Esophagus muscularis mucosa (tissue), 4 donors: ENCODE measurements at regions not wholly inside any gene's neighbourhood (a gene's known extent, or its start where the extent isn't known, plus 50 kb on each side); places are given as distances from the start of the nearest gene placed in this dataset.

Source experiments
- DNase-seq: peaks from one replicate; pipeline ENCODE4 v3.0.0-alpha.2; 2017; ENCODE audit errors: extremely low spot score
- H3K27ac ChIP-seq, 4 donors: fragments of 200-600 bp; sonication (generic); replicated peaks in 1 of 4; 1 replicate in 3 of 4; 2 replicates in 1 of 4; pipeline ENCODE4 v1.5.1; 2016 to 2019; ENCODE audit warnings: mild to moderate bottlenecking in 1 of 4
- H3K27me3 ChIP-seq, 4 donors: fragments of 200-600 bp; sonication (generic); one replicate each; pipeline versions ENCODE4 v1.5.1 to v1.6.0; 2016 to 2019
- H3K36me3 ChIP-seq, 4 donors: fragments of 200-600 bp; sonication (generic); one replicate each; pipeline ENCODE4 v1.5.1; 2016 to 2019
- H3K4me1 ChIP-seq, 4 donors: fragments of 200-600 bp; sonication (generic); one replicate each; pipeline ENCODE4 v1.5.1; 2016 to 2019
- H3K4me3 ChIP-seq, 4 donors: fragments of 200-600 bp; sonication (generic); 1 replicate in 2 of 4; 2 replicates in 2 of 4; pipeline ENCODE4 v1.5.1; 2016 to 2019; ENCODE audit warnings: mild to moderate bottlenecking in 4 of 4, moderate library complexity in 1 of 4
- H3K9me3 ChIP-seq, 4 donors: fragments of 200-600 bp; sonication (generic); 1 replicate in 3 of 4; 2 replicates in 1 of 4; pipeline ENCODE4 v1.5.1; 2016 to 2019
- EP300 ChIP-seq: sonication (generic); formaldehyde crosslinking; IDR thresholded peaks from one replicate; pipeline ENCODE4 v1.6.1; 2017; ENCODE audit warnings: antibody characterized with exemption
- POLR2A ChIP-seq: fragments of 450-650 bp; IDR thresholded peaks from one replicate; pipeline ENCODE4 v1.6.1; 2017; ENCODE audit warnings: antibody characterized with exemption, moderate library complexity, mild to moderate bottlenecking, low read depth
- POLR2AphosphoS5 ChIP-seq, 2 donors: sonication (generic); formaldehyde crosslinking; IDR thresholded peaks; one replicate each; pipeline ENCODE4 v1.6.1; 2017; ENCODE audit warnings: antibody characterized with exemption in 2 of 2
- WGBS: methylation state at CpG from one replicate; pipeline ENCODE4 v1.1.5; 2018; 5-methylcytosine and 5-hydroxymethylcytosine counted together
- intact Hi-C: fragments of 100-400 bp; cut with DNase I; formaldehyde crosslinking; loops from one replicate; pipeline ENCODE4 v1.15.1; 2023
- TF ChIP-seq, protein P1 (sequence below), 3 experiments: fragments of 200-600 bp in 2 of 3; fragments of 450-650 bp in 1 of 3; sonication (generic) in 2 of 3; IDR thresholded peaks; one replicate each; pipeline ENCODE4 v1.5.1; 2017 to 2019; ENCODE audit warnings: antibody characterized with exemption in 3 of 3, mild to moderate bottlenecking in 2 of 3, moderate library complexity in 1 of 3

DNA sequence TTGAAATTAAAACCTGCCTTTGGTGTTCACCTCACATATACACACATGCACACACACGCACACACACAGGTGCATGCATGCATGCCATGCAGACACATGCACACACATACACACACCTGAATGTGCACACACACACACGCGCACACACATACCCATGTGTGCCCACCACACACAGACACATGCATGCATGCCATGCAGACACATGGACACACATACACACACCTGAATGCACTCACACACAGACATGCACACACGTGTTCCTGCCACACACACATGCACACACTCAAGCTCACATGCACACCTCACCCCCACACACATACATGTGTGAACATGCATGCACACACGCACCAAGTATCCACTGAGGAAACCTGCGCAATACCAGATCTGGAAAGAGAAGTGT is 136.4 kb downstream of the KLF6 start:
- intact Hi-C loops: no loop called here
- WGBS: 76% methylated on average over 5 of the region's 6 CpGs
- H3K4me1 ChIP-seq: peaks cover 0 to 9% (median 6%) of the 10 kb centered on the region in 4 donors
- no peak overlapping the region for H3K27ac ChIP-seq
- DNase-seq: no peak
- no peaks in the 10 kb centered on the region for H3K36me3 ChIP-seq
- TF ChIP-seq EP300 (no peak), POLR2AphosphoS5 (IDR thresholded peaks at IDR 0.05) (no peak), POLR2A (no peak)
- TF ChIP-seq, protein P1, sequence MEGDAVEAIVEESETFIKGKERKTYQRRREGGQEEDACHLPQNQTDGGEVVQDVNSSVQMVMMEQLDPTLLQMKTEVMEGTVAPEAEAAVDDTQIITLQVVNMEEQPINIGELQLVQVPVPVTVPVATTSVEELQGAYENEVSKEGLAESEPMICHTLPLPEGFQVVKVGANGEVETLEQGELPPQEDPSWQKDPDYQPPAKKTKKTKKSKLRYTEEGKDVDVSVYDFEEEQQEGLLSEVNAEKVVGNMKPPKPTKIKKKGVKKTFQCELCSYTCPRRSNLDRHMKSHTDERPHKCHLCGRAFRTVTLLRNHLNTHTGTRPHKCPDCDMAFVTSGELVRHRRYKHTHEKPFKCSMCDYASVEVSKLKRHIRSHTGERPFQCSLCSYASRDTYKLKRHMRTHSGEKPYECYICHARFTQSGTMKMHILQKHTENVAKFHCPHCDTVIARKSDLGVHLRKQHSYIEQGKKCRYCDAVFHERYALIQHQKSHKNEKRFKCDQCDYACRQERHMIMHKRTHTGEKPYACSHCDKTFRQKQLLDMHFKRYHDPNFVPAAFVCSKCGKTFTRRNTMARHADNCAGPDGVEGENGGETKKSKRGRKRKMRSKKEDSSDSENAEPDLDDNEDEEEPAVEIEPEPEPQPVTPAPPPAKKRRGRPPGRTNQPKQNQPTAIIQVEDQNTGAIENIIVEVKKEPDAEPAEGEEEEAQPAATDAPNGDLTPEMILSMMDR (IDR thresholded peaks at IDR 0.05): no peak
- no peaks in the 10 kb centered on the region for H3K9me3 ChIP-seq
- H3K27me3 ChIP-seq: no peaks in the 10 kb centered on the region
- H3K4me3 ChIP-seq: no peak overlapping the region

DNA sequence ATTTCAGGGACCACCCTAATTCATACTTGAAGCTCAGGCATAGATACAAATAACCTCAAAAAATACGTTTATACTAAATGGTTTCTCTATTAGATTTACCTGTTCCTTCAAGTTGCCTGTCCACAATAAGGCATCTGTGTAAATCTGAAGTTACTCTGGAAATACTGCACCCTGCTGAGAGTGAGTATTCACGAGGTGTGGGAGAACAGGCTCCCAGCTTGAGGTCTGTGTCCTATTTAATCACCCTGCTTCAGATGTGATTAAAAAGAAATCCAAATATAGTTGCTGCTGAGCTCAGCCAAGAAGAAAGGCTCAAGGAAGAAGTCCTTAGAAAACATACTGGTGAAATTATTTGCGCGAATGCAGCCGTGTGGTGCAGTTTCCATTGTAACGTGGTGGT is 136.8 kb downstream of the KLF6 start:
- 46% methylated on average over 6 of the region's 6 CpGs for WGBS
- no peak for DNase-seq
- Histone ChIP-seq H3K4me1 (peaks cover 0 to 9% (median 6%) of the 10 kb centered on the region in 4 donors), H3K27me3 (no peaks in the 10 kb centered on the region), H3K27ac (no peak overlapping the region), H3K4me3 (no peak overlapping the region), H3K9me3 (no peaks in the 10 kb centered on the region), H3K36me3 (no peaks in the 10 kb centered on the region)
- TF ChIP-seq POLR2AphosphoS5 (IDR thresholded peaks at IDR 0.05) (no peak), EP300 (no peak), POLR2A (no peak)
- TF ChIP-seq, protein P1 (IDR thresholded peaks at IDR 0.05): no peak
- intact Hi-C loops: no loop called here

DNA sequence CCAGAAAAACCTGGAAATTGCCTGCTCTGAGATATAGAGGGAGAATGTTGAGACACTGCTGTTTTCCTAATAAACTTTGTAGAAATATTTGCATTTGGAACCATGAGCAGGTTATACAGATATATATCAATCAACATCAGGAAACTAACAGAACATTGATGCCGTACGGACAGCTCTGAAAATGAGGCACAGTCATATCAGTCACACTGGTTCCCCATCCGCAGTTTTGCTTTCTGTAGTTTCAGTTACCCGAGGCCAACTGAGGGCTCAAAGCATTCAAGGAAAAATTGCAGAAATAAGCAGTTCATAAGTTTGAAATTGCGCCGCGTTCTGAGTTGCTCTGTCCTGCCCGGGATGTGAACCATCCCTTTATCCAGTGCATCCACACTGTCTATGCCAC is 137.9 kb downstream of the KLF6 start:
- Histone ChIP-seq H3K4me1 (peaks cover 0 to 9% (median 6%) of the 10 kb centered on the region in 4 donors), H3K9me3 (no peaks in the 10 kb centered on the region), H3K4me3 (no peak overlapping the region), H3K27ac (no peak overlapping the region), H3K27me3 (no peaks in the 10 kb centered on the region), H3K36me3 (no peaks in the 10 kb centered on the region)
- TF ChIP-seq POLR2A (no peak), EP300 (no peak), POLR2AphosphoS5 (IDR thresholded peaks at IDR 0.05) (no peak)
- TF ChIP-seq, protein P1 (IDR thresholded peaks at IDR 0.05): no peak
- intact Hi-C loops: no loop called here
- DNase-seq: no peak
- WGBS: 83% methylated on average over 8 of the region's 8 CpGs

DNA sequence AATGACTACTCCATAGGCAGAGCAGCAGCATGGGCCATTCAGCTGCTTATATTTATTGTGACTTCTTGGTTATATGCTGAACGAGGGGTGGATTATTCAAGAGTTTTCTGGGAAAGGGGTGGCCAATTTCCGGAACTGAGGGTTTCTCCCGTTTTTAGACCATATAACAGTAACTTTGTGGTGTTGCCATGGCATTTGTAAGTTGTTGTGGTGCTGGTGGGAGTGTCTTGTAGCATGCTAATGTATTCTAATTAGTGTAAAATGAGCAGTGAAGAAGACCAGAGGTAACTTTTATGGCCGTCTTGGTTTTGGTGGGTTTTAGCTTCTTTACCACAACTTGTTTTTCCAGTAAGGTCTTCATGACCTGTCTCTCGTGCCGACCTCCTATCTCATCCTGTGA is 139.6 kb downstream of the KLF6 start:
- 91% methylated on average over 6 of the region's 6 CpGs for WGBS
- Histone ChIP-seq H3K9me3 (no peaks in the 10 kb centered on the region), H3K36me3 (no peaks in the 10 kb centered on the region), H3K27me3 (no peaks in the 10 kb centered on the region), H3K4me1 (peaks cover 0 to 9% (median 6%) of the 10 kb centered on the region in 4 donors), H3K27ac (no peak overlapping the region), H3K4me3 (no peak overlapping the region)
- intact Hi-C loops: no loop called here
- TF ChIP-seq POLR2A: no peak
- no peak for TF ChIP-seq POLR2AphosphoS5 (IDR thresholded peaks at IDR 0.05)
- no peak for TF ChIP-seq EP300
- TF ChIP-seq, protein P1 (IDR thresholded peaks at IDR 0.05): no peak
- DNase-seq: no peak

DNA sequence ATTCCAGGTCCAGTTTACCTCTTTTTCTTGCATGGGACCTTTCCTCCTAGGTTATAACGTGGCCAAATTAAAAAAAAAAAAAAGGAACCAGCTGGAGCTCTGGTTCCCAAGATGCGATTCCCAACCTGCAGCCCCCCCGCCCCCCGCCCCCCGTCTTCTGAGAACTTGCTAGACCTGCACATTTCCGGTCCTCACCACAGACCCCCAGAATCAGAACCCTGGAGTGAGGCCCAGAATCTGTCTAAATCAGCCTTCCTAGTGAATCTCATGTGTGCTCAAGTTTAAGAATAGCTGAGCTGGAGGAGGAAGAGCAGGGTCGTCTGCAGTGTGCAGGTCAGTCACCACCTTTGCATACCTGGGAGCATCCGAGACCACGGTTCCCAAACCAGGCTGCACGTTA is 144.2 kb downstream of the KLF6 start:
- 81% methylated on average over 7 of the region's 10 CpGs for WGBS
- DNase-seq: no peak
- Histone ChIP-seq H3K4me3 (no peak overlapping the region), H3K27me3 (no peaks in the 10 kb centered on the region), H3K9me3 (no peaks in the 10 kb centered on the region), H3K27ac (no peak overlapping the region), H3K36me3 (no peaks in the 10 kb centered on the region), H3K4me1 (no peaks in the 10 kb centered on the region)
- intact Hi-C loops: no loop called here
- TF ChIP-seq EP300 (no peak), POLR2AphosphoS5 (IDR thresholded peaks at IDR 0.05) (no peak), POLR2A (no peak)
- TF ChIP-seq, protein P1 (IDR thresholded peaks at IDR 0.05): no peak
